HG02759 (cell line): ENCODE measurements at regions not wholly inside any gene's neighbourhood (a gene's known extent, or its start where the extent isn't known, plus 50 kb on each side); places are given as distances from the start of the nearest gene placed in this dataset.

ENCODE experiments used
- ATAC-seq: cut with Tn5 transposase; IDR thresholded peaks from one replicate; pipeline ENCODE4 v1.9.1; 2021; ENCODE audit warnings: mild to moderate bottlenecking, moderate library complexity; ENCODE audit not compliant: unreplicated experiment

DNA sequence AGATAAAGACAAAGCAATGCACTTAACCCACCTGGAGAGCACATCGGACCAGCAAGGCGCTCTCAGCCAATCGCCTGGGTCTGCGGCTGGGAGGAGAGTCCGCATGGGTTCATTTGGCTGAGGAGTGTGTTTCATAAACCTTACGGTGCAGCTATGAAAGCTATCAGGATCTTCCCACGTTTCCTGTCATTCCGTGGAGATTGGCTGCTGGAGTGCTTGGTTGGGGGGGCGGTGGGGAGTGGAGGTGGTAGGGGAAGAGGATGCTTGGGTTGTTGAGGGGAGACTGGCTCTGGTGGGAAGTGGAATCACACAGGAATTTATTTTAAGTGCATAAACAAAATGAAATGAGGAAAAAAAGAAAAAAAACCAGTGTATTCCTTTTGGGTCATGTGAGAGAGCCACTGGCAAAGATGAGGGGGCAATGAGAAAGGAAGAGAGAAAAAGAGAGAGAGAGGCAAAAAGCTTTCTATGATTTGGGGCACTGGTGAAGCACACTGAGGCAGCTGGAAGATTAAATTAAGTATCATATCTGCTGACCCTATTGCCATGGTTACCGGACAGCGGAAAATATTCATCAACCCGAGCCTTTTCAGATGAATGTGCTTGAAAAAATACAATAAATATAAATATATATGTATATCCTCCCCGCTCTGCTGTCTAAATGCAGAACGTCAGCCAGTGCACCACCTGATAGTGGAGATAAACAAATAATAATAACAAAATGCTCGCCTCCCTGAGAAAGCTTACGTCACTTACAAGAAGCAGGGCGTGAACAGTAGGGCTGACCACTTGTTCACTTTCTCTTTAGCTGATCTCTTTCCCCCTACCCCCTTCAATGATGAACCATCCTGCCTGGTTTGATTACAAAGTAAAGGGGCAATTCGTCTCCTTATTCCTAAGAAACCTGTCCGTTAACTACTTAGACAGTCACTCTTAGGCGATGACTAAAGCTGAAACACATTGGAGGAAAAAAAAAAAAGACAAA is 457.0 kb upstream of the ZFHX3 start:
- no peak for ATAC-seq

DNA sequence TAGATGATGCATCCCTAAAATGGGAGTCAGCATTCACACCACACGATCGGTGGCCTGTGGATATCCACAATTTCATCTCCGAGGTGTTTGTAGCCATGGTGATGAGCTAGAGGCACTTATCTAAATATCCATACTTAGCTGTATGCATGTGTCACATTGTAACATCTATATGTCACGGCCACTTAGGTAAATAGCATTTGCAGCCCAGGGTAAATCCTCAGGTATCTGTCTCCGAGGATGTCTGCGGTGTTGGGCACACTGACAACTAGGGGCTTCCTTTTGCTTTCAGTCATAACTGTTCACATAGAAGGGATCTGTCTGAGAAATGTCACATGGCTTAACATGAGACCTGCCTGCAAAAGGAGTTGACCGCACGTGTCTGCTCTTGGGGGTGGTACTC is 455.2 kb upstream of the ZFHX3 start:
- ATAC-seq, result no peak

DNA sequence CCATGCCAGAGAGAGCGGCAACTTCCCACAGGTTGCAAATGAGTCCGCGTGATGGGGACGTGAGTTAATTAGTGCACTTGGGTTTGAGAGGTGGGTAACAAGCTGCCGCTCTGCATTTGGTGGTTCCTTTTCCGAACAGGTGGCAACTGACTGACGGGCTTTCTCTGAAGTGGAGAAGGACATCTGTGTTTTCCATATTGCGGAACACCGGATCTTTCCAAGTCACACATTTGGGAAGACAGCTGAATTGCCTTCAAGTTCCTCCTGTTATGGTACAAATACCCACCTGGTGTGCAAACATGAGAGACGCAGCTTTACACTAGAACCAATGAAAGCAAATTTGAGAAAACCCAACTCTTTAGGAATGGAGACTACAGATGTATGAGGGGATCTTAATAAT is 451.3 kb upstream of the ZFHX3 start:
- no peak for ATAC-seq

DNA sequence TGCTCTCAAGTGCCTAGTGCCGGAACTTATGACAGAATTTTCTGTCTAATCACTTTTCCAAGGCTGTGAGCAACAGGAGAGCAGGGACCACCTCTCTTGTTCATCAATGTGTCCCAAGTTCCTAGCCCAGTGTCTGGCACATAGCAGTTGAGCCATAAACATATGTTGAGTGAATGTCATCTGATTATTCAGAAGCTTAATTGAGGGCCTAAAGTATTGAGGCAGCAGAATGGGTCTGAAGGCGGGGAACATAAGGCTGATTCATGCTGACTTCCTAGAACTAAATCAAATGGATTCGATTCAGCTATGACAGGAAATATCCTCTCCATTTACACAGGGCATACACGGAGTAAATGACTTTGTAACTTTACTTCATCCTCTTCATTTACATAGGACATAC is 438.0 kb upstream of the ZFHX3 start:
- no peak for ATAC-seq

DNA sequence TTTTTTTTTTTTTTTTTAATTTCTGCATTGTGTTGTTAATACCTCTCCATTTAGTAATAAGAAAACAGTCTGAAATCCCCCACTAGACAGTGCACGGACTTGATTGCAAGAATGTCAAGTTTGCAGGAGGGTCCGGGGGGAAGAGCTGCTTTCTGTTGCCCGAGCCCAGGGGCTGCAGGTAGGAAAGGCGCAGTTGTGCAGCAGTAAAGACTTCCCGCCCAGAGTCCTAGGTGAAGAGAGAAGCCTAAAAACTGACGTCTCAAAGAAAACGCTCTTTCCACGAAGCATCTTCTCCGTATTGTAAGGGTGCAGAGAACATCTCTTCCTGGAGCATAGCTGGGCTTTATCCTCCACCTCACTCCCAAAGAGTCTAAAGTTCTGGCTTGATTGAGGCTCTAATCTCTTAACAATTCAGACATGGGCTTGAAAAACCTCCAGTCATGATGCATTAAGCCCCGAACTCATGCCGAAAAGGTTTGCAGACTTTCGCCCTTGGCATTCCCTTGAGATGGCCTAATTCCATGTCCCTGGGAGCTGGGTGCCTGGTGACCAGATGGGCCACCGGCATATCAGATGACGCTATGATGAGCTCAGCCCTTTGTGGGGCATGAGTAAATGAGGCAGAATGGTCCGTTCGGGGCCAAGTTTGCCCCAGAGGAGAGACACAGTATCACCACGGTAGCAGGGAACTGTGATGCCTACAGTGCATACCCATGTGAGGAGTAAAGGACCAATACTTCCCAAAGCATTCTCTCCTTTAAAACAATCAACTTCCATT is 436.2 kb upstream of the ZFHX3 start:
- no peak for ATAC-seq

DNA sequence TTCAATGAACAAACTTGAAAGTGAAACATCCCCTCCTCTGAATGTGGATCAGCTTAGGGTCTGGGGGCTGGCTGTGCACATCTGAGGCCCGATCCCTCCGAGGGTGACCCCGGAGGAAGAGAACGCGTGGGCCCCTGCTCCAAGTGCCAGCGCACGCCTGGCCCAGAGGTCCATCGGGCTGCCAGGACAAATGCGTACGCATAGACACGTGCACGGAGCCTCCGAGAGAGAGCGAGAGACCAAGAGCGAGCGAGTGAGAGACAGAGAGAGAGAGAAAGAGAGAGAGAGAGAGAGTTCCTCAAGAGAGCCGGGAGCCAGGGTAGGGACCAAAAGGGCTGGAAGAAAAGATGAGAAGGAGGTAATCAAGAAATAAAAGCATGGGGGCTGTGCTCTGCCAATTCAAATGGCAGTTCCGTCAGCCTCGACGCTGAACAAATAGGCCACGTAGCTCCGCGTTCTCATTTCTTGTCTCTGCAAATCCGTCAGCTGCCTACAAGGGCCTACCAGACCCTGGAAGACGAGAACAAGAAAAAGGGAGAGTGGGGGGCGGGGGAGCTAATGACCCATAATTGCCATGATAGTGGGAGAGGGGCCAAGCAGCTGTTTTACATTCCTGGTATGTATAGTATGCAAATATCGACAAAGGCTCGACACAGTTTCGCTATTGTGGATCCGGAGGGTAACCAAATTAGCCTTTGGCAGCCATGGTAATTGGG is 435.3 kb upstream of the ZFHX3 start:
- no peak for ATAC-seq

DNA sequence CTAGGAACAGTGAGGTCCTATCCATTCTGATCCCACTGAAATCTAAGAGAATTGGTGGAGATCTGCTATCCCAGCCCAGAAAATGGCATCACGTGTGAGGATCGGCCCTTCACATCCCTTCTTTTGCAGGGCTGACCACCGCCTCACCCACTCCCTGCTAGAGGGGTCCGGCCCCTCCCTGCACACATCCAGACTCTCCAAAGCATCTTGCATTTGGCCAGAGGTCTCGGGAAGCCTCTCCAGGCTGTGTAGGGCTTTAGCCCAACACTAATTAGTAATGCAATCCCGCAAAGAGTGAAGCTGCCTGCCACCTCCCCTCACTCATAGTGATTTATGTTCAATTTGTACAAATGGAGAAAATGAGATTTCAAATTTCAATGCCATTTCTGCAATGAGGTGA is 434.4 kb upstream of the ZFHX3 start:
- no peak for ATAC-seq

DNA sequence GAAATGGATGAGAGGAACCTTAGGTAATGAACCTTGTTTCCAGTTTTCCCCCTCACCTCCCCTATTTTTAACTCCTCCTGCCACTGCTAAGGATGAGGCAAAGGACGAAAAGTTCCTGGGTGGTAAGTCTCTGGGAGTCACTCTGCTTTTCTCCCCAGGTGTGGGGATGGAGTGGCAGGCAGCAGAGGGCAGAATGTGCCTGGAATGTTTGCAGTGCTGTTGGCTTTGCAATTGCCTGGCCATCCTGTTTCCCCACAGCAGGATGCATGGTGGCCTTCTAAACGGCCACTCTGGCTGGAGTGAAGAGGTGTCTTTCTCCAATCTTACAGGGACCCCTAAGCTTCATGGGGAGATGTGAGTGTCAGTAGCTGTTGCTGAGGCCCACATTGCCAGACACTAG is 432.5 kb upstream of the ZFHX3 start:
- no peak for ATAC-seq

DNA sequence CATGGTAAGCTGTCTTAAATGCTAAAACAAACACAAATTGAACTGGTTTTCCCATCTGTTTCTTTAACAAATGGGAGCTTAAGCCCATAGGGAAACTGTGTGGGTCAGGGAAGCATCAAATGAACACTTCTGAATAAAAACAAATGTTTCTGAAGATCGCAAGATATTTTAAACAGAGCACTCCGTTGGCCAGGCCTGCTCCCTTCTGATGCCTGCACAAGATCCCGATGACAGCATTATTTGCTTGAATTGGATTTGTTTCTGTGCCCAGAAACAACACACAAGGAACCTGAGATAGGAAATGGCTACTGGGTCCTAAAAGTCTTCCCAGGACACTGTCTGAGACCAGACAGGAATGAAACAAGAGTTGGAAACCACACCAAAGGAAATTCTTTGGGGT is 425.8 kb upstream of the ZFHX3 start:
- ATAC-seq, result no peak

DNA sequence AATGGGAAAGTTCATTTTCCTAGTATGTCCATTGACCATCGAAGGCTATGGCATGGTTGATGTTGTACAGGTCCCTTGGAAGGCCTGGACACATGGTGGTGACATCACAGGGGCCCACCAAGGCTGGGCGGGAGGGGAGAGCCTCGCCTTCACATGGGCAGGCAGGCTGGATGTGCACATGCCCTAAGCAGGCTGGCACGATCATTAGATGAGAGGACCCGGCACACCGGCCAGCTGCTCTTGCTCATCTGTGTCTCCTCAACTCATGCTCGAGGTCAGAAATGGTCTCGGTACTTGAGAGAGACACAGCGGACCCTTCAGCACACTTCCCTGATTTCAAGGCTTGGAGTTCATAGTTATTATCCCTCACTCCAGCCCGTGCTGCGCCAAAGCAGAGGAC is 416.9 kb upstream of the ZFHX3 start:
- no peak for ATAC-seq

DNA sequence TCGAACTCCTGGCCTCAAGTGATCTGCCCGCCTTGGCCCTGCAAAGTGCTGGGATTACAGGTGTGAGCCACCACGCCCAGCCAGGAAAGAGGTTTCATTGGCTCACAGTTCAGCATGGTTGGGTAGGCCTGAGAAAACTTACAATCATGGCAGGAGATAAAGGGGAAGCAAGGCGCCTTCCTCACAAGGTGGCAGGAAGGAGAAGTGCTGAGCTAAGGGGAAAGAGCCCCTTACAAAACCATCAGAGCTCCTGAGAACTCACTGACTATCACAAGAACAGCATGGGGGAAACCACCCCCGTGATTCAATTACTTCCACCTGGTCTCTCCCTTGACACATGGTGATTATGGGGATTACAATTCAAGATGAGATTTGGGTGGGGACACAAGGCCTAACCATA is 411.7 kb upstream of the ZFHX3 start:
- ATAC-seq, result no peak

DNA sequence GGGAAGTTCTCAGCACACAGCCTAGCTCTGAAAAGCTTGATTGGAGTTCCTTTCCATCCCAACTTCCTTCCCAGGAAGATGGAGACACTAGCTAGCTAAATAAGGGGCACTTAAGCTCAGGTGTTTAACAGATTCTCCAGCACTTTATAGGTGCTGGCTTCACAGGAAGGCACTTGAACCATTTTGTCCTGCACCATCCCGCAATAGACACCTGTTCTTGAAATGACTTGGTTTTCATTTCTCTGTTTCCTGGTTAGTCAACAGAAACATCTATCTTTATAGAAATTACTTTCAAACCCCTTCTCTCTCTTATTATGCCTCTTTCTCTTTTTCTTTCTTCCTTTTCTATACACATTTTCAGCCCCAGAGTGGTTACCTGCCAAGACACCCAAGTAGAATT is 409.9 kb upstream of the ZFHX3 start:
- ATAC-seq, result no peak

DNA sequence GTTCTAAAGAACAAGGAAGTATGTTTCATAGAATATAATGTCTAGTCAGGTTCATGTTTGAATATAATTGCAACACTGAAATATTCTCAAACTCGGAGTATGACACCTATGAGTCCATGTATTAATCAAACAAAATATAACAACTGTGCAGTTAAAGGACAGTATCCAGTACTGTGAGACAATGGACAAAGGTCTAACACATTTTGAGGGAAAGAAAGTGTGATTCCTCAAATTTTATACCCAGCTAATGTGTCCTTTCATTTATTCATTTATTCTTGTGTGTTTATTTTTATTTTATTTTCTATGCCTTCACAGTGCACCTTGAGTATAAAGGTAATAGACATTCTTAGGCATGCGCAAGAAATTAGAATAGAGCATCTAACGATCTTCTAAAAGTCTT is 401.0 kb upstream of the ZFHX3 start:
- ATAC-seq, result no peak

DNA sequence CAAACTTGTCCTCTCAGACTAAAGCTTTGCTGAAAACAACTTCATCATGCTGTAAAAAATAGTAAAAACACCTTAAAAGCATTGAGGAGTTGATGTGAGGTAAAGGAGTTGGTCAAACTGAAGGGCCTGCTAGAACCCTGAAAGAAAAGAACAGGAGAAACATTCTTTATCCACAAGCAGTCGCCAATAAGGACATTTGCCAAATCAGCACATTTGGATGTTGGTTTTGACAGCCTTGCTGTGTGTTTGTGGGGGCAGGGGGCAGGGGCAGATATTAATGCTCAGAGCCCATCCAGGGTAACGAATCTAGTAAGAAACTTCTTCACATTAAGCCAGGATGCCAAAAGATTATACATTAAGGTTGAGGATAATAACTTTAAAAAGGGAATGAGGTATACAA is 399.9 kb upstream of the ZFHX3 start:
- ATAC-seq, result no peak

DNA sequence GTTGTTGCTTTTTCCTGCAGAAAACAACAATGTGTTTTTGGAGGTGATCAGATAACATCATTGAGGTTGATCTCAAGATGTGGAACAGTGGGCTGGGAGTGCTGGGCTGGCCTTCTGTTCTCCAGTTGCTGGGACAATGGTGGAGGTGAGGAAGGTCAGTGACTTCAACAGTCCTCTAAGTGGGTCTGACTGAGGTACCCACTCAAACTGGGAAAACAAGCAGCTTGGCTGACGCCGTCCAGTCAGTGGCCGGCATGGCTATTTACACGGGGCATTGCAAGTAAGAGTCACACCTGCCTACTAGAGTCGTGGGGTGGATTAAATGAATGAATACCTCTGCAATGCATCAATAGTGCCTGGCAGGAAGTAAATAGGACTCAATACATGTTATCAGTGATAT is 386.7 kb upstream of the ZFHX3 start:
- no peak for ATAC-seq

DNA sequence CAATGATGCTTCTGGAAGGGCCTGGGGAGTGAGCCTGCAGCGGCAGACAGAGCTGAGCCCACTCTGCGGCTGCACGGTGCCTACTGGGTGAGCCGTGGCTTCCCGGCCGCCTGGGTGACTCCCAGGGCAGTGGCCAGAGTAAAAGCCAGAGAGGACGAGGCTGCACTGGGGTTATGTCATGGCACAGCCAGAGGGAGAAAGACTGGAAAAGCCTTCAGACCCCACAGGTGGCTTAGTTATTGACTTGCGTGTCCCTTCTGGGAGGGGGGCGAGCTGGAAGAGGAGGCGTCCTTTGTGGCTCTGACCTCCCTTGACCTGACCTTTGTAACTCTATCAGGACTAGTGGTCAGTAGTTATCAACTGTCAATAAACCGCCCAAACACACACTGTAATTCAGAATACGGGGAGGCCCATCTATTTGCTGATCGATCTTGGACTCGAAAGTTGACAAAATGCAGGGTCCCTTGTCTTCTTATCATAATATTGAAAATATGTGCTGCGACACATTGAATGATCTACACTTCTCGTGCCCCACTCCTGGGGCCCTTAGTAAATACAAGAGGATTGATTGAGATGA is 385.9 kb upstream of the ZFHX3 start:
- ATAC-seq, result no peak

DNA sequence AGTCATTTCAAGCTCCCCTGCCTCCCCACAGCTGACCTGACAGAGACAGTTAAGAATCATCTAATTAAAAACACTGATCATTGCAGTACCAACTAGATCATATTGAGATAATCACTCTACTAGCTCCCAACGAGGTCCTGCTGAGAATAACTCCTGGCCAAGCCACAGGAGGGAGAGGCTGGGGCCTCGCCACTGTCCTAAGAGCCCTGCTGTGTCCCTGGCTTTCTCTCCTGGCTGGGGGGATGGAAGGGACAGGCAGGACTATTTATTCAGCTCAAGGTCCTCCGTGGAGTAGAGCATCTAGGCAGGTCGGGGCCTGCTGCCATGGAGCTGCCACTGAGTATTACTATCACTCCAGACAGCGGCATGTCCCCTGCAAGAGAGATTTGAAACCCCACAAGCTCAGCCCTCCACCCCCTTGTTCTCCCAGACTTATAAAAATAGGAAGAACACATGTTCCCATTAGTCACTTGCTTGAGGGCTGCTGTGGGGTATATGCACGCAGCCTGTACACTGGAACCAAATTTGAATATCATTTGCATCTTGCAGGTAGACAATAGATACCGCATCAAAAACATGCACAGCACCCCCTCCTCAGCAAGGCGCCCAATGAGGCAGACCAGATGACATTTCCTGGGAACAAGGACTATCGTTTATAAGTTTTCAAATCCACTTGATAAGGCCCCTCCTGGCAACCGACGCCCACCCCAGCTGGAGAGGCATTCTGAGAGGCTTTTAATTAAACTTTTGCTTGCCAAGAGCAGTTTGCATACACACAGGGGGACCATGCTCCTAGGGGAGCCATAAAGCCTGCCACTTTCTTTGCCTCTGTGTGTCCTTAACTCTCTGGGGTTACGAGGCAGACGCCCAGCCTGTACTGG is 385.2 kb upstream of the ZFHX3 start:
- no peak for ATAC-seq

DNA sequence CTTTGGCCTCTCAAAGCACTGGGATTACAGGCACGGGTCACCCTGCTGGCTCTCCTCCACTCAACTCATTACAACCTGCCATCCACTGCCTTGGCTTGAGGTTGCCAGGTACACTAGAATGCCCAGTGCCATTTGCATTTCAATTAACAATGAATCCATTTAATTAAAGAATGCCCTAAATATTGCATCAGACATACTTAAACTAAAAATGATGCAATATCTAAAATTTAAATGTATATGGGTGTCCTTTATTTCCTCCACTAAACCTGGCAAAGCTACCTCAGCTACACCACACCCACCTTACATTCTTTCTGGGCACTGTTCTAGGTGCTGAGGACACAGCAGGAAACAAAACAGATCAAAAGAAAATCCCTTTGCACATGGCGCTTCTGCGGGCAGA is 382.2 kb upstream of the ZFHX3 start:
- ATAC-seq, result no peak

DNA sequence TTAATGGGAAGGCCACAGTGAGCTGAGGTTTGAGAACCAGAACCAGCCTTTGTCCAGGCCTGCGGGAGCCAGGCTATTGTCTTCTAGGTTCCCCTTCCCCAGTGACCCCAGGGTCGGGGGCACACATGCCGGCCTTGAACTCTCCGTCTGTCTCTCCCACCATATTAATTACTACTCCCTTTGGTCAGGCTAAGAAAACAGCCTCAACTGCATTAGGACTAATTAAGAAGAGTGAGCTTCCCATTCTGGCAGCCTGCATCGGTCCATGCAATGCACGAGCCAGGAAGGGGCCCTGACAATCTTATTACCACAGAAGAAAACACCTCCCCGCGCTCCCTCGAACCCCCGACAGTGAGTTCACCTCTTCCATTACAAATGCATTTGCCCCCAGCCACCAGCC is 380.2 kb upstream of the ZFHX3 start:
- no peak for ATAC-seq

DNA sequence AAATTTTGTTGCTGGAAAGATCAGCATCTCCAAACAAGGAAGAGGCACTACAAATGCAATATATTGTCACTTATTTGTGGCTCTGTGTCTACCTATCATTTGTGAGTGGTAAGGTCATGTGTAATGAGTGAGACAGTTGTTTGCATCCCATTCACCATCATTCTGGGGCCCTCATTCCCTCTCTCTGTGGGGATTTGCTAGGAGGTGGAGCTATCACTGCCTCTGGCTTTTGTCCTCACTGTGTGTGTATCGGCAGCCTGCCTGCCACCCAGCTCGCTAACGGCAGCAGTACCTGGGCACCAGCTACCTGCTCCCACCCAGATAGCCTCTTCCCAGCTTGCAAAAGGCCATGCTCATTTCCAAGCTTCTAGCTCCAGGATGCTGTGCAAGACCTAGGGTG is 379.2 kb upstream of the ZFHX3 start:
- no peak for ATAC-seq
